Prostate gland (tissue), 2 donors: ENCODE measurements at regions not wholly inside any gene's neighbourhood (a gene's known extent, or its start where the extent isn't known, plus 50 kb on each side); places are given as distances from the start of the nearest gene placed in this dataset.
"Not testable (repeated sequence)": the region's sequence is repeated elsewhere in the genome, so short reads cannot be mapped to it uniquely, and the experiment has no call there.

Experiments
- DNase-seq: peaks from one replicate; pipeline ENCODE4 v3.0.0-alpha.2; 2019; ENCODE audit warnings: low spot score
- H3K27ac ChIP-seq, 2 donors: fragments of 200-600 bp; sonication (generic); 2 replicates each; pipeline ENCODE4 v1.5.1; 2017 to 2019
- H3K27me3 ChIP-seq: fragments of 200-600 bp; sonication (generic); replicated peaks from 2 replicates; pipeline ENCODE4 v1.5.1; 2019; ENCODE audit not compliant: insufficient read depth
- H3K36me3 ChIP-seq, 2 donors: fragments of 200-600 bp; sonication (generic); 1 replicate in 1 of 2; 2 replicates in 1 of 2; pipeline versions ENCODE4 v1.5.1 to v1.8.1; 2017 to 2019
- H3K4me1 ChIP-seq: fragments of 200-600 bp; sonication (generic); replicated peaks from 2 replicates; pipeline ENCODE4 v1.5.1; 2019
- H3K4me3 ChIP-seq, 2 donors: fragments of 200-600 bp; sonication (generic); 2 replicates each; pipeline ENCODE4 v1.5.1; 2017 to 2019
- H3K9me3 ChIP-seq: fragments of 200-600 bp; sonication (generic); 2 replicates; pipeline ENCODE4 v1.5.1; 2017
- POLR2A ChIP-seq: fragments of 450-650 bp; IDR thresholded peaks from one replicate; pipeline ENCODE4 v1.6.1; 2016; ENCODE audit warnings: antibody characterized with exemption, mild to moderate bottlenecking
- POLR2AphosphoS5 ChIP-seq: sonication (generic); formaldehyde crosslinking; IDR thresholded peaks from one replicate; pipeline ENCODE4 v1.6.1; 2017; ENCODE audit warnings: antibody characterized with exemption
- WGBS: methylation state at CpG from one replicate; pipeline ENCODE4 v1.1.5; 2018; 5-methylcytosine and 5-hydroxymethylcytosine counted together
- intact Hi-C: fragments of 100-400 bp; cut with DNase I; formaldehyde crosslinking; loops from one replicate; pipeline ENCODE4 v1.14.2; 2022
- TF ChIP-seq, protein P1 (sequence below), 4 experiments: fragments of 200-600 bp in 2 of 4; fragments of 450-650 bp in 2 of 4; sonication (generic) in 2 of 4; IDR thresholded peaks; 1 replicate in 3 of 4; 2 replicates in 1 of 4; pipeline ENCODE4 v1.5.1; 2016 to 2019; ENCODE audit warnings: antibody characterized with exemption in 4 of 4, mild to moderate bottlenecking in 2 of 4, moderate library complexity in 2 of 4

DNA sequence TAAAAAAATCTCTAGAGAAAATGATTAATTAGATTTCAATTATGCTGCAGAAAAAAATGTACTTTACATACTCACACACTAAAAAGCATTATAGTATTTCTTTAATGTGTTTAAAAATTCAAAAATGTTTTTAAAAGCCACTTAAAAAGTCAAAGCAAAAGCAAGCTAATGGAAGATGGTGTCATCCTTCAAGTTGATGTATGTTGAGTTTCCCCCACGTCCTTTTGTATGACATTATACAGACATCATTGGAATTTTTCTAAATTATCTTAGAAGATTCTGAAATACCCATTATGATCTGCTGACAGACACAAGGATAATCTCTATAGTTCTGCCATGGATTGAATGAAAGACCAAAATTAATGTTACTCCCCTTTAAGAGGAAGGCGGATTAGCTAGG, 393.7 kb upstream of the TENM3 start:
- WGBS: 90% methylated on average over 2 of the region's 2 CpGs
- intact Hi-C loops: no loop called here
- Histone ChIP-seq H3K9me3 (no peaks in the 10 kb centered on the region), H3K36me3 (no peaks in the 10 kb centered on the region), H3K27ac (no peak overlapping the region), H3K27me3 (no peaks in the 10 kb centered on the region), H3K4me1 (no peaks in the 10 kb centered on the region), H3K4me3 (no peak overlapping the region)
- TF ChIP-seq, protein P1, sequence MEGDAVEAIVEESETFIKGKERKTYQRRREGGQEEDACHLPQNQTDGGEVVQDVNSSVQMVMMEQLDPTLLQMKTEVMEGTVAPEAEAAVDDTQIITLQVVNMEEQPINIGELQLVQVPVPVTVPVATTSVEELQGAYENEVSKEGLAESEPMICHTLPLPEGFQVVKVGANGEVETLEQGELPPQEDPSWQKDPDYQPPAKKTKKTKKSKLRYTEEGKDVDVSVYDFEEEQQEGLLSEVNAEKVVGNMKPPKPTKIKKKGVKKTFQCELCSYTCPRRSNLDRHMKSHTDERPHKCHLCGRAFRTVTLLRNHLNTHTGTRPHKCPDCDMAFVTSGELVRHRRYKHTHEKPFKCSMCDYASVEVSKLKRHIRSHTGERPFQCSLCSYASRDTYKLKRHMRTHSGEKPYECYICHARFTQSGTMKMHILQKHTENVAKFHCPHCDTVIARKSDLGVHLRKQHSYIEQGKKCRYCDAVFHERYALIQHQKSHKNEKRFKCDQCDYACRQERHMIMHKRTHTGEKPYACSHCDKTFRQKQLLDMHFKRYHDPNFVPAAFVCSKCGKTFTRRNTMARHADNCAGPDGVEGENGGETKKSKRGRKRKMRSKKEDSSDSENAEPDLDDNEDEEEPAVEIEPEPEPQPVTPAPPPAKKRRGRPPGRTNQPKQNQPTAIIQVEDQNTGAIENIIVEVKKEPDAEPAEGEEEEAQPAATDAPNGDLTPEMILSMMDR (IDR thresholded peaks at IDR 0.05): no peak
- TF ChIP-seq POLR2A: no peak
- no peak for DNase-seq

DNA sequence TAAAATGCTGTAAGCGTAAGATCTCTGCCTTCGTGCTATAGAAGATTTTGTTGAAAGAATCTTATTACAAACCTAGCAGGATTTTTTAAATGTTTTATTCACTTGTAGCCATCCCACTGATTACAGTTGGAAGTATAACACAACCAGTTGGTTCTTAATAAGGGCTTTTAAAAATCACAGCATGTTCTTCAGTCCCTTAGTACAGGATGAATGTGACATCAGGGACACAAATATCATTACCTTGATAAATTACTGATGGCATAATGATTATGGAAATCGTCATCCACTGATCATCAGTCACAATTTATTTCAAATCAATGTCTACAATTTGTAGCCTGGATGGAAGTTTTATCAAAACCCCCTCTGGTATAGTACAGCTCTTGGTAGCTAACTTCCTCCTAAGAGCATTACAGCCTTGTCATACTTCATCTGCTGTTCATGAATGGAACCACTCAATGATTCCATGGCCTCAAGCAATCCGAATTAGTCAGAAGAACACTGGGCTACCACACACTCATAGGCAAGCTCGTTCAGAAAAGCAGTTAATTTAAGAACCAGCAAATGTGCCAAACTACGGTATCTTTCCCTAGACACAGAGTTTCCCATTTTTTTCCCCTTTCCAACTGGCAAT, 389.2 kb upstream of the TENM3 start:
- intact Hi-C loops: no loop called here
- H3K4me1 ChIP-seq: no peaks in the 10 kb centered on the region
- H3K27me3 ChIP-seq: no peaks in the 10 kb centered on the region
- TF ChIP-seq, protein P1 (IDR thresholded peaks at IDR 0.05): no peak
- TF ChIP-seq POLR2A (no peak), POLR2AphosphoS5 (no peak)
- 54% methylated on average over 6 of the region's 6 CpGs for WGBS
- H3K9me3 ChIP-seq: no peaks in the 10 kb centered on the region
- no peak overlapping the region for H3K4me3 ChIP-seq
- H3K27ac ChIP-seq: no peak overlapping the region
- DNase-seq: no peak
- H3K36me3 ChIP-seq: no peaks in the 10 kb centered on the region

DNA sequence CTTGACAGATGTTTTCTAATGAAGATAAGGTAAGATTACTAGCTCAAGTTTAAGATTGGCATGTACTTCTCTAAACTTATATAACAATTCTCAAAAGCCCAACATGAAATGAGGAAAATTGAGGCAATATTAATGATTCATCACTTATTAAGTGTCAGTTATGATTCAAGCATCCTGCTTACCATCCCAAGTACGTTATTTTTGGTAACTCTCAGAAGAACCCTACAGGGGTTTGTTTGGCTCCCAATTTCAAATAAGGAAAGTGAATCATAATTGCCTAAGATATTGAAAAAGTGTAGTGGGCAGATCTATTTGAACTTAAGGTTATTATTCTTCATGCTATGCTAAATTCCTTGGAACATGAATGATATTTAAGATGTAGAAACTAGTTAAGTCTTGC, 387.9 kb upstream of the TENM3 start:
- 59% methylated on average over 1 of the region's 1 CpG for WGBS
- no peak for TF ChIP-seq POLR2A
- no peak for TF ChIP-seq POLR2AphosphoS5
- TF ChIP-seq, protein P1 (IDR thresholded peaks at IDR 0.05): no peak
- Histone ChIP-seq H3K36me3 (no peaks in the 10 kb centered on the region), H3K27ac (no peak overlapping the region), H3K4me1 (peaks cover 2% of the 10 kb centered on the region), H3K9me3 (no peaks in the 10 kb centered on the region), H3K27me3 (no peaks in the 10 kb centered on the region), H3K4me3 (no peak overlapping the region)
- intact Hi-C loops: no loop called here
- DNase-seq: no peak

DNA sequence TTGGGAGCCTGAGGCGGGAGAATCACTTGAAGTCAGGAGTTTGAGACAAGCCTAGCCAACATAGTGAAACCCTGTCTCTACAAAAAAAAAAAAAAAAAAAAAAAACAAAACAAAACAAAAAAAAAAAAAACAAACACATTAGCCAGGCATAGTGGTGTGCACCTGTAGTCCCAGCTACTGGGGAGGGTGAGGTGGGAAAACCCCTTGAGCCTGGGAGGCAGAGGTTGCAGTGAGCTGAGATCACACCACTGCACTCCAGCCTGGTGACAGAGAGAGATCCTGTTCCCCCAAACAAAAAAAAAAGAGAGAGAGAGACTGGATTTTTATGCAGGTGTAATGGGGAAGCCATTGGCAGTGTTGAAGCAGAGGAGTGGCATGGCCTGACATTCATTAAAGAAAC, 385.7 kb upstream of the TENM3 start:
- DNase-seq, H3K9me3 ChIP-seq, H3K36me3 ChIP-seq, H3K4me1 ChIP-seq, H3K27me3 ChIP-seq, H3K27ac ChIP-seq, H3K4me3 ChIP-seq, intact Hi-C loops: not testable (repeated sequence)
- WGBS: 88% methylated on average over 1 of the region's 1 CpG

DNA sequence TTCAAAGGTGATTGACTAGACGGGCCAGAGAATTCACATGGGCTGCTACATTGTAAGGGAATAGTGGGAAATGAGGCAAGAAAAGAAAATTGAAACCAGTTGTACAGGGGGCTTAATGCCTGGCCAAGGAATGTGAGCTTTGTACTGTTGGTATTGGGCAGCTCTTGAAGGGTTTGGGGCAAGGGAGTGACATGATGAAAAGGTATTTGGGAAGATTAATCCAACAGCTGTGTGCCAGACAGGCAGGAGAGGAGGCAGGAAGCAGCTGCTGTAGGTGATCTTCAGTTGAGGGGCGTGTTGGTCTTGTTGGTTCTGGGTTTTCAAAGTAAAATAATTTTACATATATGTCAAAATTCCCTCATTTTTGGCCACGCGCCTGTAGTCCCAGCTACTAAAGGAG, 384.5 kb upstream of the TENM3 start:
- WGBS: 81% methylated on average over 4 of the region's 4 CpGs

More for the DNA sequence above, 384.5 kb upstream of the TENM3 start:
- Histone ChIP-seq H3K4me1 (peaks cover 2% of the 10 kb centered on the region), H3K4me3 (no peak overlapping the region), H3K9me3 (no peaks in the 10 kb centered on the region), H3K36me3 (no peaks in the 10 kb centered on the region), H3K27ac (no peak overlapping the region), H3K27me3 (no peaks in the 10 kb centered on the region)
- TF ChIP-seq POLR2AphosphoS5: no peak
- TF ChIP-seq, protein P1 (IDR thresholded peaks at IDR 0.05): no peak
- no peak for TF ChIP-seq POLR2A
- DNase-seq: no peak
- intact Hi-C loops: no loop called here
